NCI-H2227 (cell line): ENCODE measurements at regions not wholly inside any gene's neighbourhood (a gene's known extent, or its start where the extent isn't known, plus 50 kb on each side); places are given as distances from the start of the nearest gene placed in this dataset.
"Not testable (repeated sequence)": the region's sequence is repeated elsewhere in the genome, so short reads cannot be mapped to it uniquely, and the experiment has no call there.

Experiments
- DNase-seq: peaks from one replicate; lab custom pipeline; 2025; ENCODE audit not compliant: unreplicated experiment; lab: John Stamatoyannopoulos, UW

DNA sequence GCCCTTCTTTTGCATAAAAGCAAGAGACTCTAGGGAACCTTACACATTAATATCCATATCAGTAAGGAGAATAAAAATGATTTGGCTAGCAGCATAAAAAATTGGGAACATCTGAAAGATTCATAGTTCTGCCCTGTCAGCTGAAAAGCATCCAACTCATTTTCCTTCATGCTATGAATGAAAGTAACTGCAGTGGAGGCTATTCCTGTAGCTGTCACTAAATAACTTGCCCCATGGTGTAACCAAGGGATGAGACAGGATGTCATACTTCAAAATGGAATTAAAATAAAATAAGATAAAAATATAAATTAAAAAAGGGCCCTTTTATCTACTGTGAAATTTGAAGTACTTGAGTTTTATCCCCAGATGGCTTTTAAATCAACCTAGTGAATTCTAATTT lies 878.8 kb downstream of the C4orf33 start:
- no peak for DNase-seq

DNA sequence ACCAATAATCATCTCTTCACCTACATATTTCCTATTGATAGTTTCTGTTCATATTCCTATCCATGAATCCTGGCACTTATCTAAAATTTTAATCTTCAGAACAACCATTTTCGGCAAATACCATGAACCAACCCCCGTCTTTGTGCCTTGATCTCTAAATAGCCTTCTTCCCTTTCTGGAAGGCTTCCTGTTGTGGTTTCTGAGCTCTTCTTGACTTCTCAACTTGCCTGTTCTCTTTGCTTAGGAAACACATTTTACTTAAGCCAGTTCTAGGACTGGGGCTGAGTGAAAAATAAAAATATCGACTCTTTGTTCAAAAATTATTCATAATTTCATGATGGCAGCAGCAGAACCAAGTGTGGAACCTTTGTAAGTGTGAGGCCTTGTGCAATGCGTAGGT lies 882.4 kb downstream of the C4orf33 start:
- DNase-seq, result no peak

DNA sequence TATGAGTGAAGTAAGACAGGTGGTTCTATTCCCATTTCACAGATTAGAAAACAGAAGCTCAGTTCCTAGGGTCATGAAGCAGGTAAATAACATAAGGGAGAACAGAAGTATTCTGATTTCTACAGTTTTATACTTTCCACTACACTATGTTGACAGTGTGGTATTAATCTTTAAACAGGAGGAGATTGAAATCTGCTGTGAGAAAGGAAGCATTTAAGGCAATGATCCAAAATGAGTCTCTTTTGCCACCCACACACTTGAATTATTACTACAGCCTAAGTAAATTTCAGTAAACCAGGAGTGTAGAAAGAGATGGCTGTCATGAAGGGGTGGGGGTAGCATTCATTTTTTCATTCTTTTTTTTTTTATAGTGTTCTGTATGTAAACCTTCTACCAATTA lies 893.0 kb downstream of the C4orf33 start:
- no peak for DNase-seq

DNA sequence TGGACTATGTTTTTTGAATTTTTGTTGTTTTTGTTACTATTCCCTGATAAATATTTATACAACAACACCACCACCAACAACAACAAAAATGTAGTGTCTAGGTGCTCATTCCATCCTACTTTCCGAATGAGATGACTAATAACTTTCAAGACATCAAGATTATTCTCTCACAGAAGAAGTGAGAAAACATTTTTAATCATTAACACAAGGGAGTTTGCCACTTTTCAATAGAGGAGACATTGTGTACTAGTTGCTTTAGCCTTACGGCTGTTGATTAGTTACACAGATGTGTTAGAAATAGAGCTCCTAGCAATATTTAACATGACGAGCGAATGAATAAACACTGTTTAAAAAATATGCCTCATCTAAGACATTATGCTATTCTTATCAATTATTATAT lies 898.8 kb downstream of the C4orf33 start:
- no peak for DNase-seq

DNA sequence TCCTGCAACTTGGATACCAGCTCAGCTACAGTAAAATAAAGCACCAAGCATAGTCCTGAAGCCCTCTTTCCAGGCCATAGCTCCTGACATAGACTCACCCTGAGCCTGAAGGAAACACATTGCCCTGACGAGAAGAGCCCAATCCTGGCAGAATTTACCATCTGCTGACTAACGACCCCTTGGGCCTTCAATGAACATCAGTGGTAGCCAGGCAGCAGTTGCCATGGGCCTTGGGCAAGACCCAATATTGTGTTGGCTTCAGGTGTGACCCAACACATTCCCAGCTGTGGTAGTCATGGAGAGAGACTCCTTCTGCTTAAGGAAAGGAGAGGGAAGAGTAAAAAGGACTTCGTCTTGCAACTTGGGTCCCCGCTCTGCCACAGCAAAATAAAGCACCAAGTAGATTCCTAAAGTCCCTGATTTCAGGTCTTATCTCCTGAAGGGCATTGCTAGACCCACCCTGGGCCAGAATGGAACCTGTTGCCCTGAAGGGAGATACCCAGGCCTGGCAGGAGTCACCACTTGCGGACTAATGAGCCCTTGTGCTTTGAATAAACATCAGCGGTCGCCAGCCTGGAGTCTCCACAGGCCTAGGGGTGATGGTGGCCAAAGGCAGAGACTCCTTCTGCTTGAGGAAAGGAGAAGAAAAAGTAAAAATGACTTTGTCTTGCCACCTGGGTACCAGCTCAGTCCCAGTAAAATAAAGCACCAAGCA lies 902.6 kb downstream of the C4orf33 start:
- DNase-seq, result no peak

DNA sequence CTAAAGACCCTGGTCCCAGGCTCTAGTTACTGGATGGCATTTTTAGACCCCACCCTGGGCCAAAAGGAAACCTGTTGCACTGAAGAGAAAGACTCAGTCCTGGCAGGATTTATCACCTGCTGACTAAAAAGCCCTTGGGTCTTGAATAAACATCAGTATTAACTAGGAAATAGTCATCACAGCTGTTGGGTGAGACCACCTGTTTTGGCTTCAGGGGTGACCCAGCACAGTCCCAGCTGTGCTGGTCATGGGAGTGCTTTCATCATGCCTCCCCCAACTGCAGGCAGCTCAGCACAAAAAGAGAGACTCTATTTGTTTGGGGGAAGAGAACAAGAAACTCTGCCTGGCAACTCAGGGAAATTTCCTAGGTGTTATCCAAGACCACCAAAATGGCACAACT lies 903.2 kb downstream of the C4orf33 start:
- DNase-seq, result no peak

DNA sequence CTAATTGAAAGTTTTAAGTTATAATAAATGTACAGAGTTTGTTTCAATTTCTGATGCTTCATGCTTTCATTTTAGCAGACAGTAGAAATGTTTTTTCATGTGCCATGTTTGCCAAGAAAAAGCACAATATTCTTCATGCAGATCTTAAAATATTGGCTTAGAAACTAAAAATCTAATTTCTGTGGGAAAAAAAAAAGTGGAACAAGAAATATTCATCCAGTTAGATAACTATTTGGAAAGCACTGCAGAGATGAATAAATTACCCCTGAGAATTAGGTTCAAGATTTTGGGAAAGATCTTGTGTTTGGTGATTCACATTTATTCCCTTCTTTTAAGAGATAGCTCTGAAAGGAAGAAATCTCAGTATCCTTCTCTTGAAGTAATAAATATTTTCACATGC lies 912.5 kb downstream of the C4orf33 start:
- DNase-seq, result no peak

DNA sequence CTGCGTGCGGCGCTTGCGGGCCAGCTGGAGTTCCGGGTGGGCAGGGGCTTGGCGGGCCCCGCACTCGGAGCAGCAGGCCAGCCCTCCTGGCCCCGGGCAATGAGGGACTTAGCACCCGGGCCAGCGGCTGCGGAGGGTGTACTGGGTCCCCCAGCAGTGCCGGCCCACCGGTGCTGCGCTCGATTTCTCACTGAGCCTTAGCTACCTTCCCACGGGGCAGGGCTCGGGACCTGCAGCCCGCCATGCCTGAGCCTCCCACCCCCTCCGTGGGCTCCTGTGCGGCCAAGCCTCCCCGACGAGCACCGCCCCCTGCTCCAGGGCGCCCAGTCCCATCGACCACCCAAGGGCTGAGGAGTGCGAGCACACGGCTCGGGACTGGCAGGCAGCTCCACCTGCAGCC lies 916.9 kb downstream of the C4orf33 start:
- not testable (repeated sequence) for DNase-seq

DNA sequence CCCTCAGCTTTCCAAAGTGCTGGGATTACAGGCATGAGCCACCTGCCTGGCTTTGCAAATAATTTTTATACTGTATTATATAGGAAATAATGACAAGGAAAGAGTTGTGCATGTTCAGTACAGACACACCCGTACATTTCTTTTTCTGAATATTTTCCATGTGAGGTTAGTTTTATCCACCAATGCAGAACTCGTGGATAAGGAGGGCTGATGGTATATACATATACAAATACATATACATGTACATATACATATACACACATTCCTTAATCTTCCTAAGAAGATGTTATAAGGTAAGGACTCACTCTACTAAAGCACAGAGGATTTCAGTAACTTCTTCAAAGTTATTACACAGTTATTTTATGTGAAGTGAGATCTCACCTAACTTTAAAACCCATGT lies 925.8 kb downstream of the C4orf33 start:
- DNase-seq, result no peak

DNA sequence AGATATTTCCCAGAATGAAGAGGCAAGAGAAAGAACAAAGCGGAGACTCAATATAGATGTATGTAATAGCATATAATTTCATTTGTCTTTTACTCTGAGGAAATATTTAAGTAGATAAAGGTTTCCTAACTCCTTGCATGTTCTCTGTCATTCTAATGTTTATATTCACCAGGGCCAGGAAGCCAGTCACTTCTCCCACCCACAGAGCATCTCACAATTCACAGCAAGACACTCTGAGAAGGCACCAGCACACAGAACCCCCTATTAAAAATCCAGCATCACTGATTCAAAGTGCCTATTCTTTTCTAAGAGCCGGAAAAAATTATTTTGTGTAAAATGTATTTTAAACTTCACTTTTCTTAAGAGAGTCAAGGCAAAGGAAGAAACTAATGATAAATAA lies 927.1 kb downstream of the C4orf33 start:
- DNase-seq, result no peak

DNA sequence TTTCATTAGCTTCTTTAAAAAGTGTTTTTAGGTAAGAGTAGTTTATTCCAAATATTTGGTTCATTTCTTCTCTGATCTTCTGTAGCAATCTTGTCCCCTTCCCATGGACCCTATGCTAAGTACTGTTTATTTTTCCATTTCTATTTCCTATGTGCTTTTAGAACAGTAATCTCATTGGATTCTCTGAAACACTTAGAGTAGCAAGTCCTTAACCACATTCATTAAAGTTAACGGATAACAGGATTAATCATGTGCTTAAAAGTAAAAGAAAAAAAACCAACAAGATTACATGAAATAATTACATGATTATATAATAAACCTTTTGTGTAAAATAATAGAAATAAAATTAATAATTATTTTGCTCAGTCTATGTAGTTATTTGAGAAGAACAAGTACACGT lies 929.7 kb downstream of the C4orf33 start:
- no peak for DNase-seq

DNA sequence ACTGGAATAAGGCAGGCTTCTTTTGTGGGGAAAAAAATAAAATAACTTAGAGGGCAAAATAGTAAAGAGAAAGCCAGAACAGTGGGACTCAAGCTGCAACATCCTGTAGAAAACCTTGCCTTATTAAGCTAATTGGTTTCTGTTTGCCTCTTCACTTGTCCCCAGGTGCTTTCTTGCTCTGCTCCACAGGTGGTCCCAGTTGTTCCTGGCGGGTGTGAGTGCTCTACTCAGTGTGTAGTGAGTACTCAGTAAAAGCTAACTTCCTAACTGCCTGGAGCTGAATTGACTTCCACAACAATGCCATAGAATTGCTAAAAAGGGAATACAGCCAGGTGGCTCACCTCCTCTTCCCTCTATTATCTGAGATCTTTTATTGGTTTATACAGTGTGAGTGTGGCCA lies 930.2 kb downstream of the C4orf33 start:
- peak; percentile 47 for DNase-seq

DNA sequence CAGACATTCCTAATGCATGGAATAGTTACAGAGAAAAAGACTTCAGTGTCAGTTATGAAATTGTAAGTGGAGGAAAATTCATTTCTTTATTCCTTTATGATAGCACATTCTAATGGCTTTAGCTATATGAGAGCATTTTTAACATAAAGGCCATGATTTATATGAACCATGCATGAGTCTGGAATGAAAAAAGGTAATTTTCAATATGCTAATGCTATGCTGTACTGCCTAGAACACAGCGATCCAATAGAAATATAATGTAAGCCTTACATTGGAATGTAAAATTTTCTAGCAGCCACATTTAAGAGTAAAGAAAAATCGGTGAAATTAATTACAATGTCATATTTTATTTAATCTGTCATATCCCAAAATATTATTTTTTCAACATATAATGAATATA lies 932.0 kb downstream of the C4orf33 start:
- no peak for DNase-seq

DNA sequence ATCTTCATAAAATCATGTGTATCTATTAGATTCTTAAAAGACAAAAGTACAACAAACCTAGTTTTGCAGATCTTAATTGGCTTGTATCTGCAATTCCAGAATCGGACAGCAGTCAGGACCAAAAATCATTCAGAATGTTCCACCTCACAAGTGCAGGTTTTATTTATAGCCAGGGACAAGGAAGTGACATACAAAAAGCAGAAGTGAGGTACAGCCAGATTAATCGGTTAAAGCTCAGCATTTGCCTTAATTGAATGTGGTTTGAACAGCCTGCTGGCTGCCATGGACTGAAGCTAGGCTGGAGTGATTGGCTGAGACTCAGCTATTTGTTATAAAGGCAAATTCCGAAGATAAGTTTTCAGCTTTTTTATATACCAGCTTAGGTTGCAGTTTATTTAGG lies 932.6 kb downstream of the C4orf33 start:
- DNase-seq, result no peak

DNA sequence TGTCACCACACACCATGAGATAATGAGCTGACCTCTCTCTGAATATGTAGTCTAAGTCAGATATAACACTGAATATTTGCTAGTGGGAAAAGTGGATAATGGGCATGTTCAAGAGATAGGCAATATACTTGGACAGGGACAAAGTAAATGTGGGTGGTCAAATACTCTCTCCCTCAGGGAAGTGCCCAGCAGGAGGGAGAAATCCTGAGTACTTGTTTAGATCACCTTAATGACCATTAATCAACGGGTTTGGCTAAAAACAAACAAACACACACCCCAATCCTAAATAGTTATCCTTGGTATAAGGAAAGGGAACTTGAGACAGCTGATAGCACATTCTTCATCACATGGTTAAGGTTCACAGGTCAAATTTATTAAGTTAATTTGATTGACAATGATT lies 933.5 kb downstream of the C4orf33 start:
- DNase-seq, result peak; percentile 2

DNA sequence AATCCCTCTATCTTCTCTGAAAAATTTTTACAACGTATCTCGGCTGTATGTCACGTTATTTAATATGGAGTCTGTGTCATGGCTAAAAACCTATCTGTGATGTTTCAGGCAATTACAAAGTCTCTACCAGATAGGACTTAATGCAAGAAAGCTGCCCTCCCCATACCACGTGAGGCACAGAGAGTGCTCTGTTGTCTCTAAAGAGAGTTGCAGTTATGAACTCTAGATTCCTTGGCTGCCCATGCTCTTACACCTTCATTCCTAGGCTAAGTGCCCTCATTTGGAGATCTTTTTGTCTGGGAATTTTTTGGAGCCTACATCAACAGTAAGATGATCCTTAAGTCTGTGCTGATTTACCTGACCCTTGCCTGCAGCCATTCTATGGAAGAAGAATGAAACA lies 935.9 kb downstream of the C4orf33 start:
- no peak for DNase-seq

DNA sequence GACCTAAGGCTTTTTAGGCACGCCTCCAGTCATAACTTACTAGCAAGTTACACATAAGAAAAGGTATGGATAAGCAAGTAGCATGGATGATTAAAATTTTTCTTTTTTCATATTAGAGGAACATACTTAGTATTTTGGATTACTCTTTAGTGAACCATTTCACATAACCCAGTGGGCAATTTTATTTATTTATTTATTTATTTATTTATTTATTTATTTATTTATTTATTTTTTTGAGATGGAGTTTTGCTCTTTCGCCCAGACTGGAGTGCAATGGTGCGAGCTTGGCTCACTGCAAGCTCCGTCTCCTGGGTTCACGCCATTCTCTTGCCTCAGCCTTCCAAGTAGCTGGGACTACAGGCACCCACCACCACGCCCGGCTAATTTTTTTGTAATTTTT lies 937.7 kb downstream of the C4orf33 start:
- not testable (repeated sequence) for DNase-seq

DNA sequence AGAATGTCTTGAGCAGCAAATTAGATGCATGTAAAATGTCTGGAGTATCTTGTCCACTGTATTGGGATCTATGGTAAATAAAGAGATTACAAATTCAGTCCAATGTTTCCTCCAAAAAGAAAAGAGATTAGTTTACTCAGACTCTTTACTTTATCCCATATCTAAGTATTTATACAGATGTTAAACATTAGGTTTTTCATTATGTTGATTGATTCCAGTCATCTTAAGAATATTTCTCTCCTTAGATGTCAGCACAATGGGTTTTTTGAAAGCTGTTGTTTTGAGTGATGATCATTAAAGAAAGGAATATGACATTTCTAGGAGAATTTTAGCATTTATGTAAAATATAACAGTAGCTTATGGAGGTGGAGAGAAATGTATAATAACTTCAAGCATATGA lies 938.9 kb downstream of the C4orf33 start:
- no peak for DNase-seq

DNA sequence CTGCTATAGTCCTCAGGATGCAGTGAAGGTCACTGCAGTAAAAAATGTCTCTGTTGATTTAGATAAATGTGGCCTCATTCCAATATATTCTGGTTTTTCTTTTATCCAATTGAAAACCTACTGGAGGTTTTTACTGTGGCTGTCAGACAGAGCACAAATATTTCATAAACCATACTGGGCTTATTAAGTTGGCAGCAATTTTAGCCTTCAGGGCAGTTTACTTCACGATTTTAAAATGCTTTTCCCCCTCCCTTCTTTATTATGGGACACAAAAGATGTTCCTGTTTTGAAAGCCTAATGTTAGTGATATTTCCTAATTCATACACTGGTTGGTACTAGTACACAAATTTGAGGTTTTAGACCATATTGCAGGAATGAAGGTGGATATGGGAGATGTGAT lies 939.4 kb downstream of the C4orf33 start:
- DNase-seq, result no peak

DNA sequence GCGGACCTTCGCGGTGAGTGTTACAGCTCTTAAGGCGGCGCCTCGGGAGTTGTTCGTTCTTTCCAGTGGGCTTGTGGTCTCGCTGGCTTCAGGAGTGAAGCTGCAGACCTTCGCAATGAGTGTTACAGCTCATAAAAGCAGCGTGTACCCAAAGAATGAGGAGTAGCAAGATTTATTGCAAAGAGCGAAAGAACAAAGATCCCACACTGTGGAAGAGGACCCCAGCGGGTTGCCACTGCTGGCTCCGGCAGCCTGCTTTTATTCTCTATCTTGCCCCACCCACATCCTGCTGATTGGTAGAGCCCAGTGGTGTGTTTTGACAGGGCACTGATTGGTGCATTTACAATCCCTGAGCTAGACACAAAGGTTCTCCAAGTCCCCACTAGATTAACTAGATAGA lies 941.9 kb downstream of the C4orf33 start:
- not testable (repeated sequence) for DNase-seq

DNA sequence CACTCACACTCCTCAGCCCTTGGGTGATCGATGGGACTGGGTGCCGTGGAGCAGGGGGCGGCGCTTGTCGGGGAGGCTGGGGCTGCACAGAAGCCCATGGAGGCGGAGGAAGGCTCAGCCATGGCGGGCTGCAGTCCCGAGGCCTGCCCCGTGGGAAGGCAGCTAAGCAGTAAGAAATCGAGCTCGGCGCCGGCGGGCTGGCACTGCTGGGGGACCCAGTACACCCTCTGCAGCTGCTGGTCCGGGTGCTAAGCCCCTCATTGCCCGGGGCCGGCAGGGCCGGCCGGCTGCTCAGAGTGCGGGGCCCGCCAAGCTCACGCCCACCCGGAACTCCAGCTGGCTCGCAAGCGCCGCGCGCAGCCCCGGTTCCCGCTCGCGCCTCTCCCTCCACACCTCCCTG lies 942.6 kb downstream of the C4orf33 start:
- DNase-seq, result not testable (repeated sequence)

DNA sequence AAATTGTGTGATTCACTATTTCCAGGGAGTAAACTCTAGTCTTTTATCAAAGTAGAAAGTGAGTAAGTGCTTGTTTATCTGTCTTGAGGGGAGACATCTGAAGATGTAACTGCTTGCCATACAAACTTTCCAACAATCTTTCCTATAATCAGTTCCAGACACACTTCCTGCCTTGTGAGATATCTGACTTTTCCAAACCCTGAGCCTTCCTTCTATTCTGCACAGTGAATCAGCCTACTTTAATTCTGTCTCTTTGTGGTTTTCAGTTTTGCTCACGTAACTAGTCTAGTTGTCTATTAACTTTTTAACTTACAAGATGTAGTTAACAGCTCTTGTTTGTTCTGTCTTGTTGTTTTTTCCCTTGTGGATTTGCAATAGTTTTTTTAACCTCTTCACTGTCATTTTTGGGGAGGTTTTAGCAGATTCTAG lies 947.8 kb downstream of the C4orf33 start:
- no peak for DNase-seq

DNA sequence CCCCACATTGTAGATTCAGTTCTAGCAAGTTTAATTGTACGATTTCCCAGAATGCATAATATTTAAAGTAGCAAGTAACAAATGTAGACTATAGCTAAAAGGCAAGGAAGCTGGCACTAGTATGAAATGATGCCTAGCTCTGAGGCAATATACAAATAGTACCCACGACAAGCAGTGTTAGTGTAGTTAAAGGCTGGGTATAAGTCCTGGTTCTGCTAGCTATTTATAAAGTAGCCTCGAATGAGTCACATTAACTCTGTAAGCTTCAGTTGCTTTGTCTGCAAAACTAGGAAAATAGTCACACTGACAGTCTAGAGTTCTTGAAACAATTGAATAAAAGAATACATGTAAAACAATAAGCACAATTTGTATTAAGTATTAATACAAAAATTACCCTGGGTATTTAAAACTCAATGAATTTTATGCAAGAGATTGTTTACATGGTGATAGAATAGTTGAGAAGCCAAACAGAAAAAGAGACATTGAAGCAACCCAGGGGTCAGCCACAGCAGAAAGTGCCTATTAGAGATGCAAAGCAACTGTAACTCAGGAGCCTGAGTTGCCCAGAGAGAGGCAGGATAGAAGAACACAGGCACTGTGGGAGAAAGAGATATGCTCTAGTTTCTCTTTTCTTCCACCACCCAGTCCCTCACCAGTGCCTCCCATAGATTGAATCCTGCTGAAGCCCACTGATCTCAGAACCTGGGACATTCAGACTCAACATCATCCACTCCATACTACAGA lies 949.0 kb downstream of the C4orf33 start:
- DNase-seq, result no peak
